ENCODE measurements at regions not wholly inside any gene's neighbourhood (a gene's known extent, or its start where the extent isn't known, plus 50 kb on each side); places are given as distances from the start of the nearest gene placed in this dataset.
"Not testable (repeated sequence)": the region's sequence is repeated elsewhere in the genome, so short reads cannot be mapped to it uniquely, and the experiment has no call there.

DNA sequence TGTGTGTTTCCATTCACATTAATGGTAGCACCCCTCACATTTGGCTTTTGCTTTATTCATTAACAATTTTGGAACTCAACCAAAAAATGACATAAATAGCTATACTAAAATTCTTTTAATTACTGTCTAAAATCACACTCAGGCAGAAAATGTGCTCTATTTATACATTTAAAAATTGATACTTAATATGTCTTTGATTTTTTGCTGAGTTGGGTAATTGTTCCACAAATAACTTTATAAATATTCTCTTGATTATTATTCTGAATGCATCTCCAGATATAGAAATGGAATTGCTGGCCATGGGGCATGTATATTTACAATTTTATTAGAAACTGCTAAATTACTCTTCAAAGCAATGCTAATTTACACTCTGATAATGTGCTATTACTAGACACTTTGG is 658.7 kb upstream of the CHRM3 start:
- no peak for DNase-seq

DNA sequence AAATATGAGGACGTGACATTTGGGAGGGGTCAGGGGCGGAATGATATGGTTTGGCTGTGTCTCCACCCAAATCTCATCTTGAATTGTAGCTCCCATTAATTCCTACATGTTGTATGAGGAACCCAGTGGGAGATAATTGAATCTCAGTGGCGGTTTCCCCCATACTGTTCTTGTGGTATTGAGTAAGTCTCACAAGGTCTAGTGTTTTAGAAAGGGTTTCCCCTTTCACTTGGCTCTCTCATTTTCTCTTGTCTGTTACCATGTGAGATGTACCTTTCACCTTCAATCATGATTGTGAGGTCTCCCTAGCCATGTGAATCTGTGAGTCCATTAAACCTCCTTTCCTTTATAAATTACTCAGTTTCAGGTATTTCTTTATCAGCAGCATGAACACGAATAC is 663.6 kb upstream of the CHRM3 start:
- DNase-seq: no peak

DNA sequence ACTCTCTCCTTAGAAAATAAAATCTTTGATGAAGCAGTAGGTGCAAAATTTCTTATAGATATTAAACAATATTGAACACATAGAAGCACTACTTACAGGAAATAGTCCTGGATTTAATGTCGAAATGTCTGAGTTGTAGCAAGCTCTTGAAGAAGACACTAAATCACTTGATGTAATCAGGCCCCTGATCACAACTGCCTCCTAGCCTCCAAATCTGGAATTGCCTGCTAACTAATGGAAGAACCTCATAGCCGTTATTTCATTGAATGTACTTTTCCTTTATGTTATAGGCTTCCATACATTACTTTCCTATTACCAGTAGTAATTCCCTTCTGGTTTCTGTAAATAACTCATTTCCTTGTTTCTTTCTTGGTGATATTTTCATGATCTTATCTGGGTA is 675.7 kb upstream of the CHRM3 start:
- no peak for DNase-seq

DNA sequence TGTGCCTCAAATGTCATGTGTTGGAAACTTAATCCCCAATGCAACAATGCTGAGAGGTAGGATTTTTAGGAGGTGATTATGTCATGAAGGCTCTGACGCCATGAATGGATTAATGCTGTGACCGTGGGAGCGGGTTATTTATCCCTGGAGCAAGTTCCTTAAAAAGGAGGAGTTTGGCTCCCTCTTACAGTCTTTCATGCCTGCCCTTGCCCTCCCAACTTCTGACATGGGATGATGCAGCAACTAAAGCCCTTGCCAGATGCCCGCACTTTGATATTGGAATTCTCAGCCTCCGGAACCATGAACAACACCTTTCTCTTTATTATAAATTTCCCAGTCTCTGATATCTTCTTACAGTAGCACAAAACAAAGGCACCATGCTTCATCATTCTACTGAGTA is 685.3 kb upstream of the CHRM3 start:
- DNase-seq: no peak

DNA sequence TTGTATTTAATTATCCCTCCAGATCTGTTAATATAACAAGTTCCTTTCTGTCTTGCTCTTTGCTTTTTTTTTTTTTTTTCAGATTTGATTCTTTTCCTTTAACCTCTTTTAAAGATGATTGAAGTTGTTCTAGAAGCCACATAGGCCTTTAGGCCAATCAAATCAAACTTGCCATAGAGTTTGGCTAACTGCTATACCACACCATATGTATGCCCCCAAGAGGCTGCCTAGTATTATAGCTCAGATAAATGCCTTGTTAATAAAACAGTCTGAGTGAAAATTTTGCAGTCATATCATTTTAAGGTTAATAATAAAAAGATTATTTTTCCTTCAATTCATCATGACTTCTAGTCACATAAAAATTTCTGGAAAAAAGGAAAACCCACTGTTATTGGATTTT is 696.0 kb upstream of the CHRM3 start:
- no peak for DNase-seq

DNA sequence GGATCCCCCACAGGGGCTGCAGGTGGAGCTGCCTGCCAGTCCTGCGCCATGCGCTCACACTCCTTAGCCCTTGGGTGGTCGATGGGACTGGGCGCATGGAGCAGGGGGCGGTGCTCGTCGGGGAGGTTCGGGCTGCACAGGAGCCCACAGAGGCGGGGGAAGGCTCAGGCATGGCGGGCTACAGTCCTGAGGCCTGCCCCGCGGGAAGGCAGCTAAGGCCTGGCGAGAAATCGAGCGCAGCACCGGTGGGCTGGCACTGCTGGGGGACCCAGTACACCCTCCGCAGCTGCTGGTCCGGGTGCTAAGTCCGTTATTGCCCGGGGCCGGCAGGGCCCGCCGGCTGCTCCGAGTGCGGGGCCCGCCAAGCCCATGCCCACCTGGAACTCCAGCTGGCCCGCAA is 701.8 kb upstream of the CHRM3 start:
- DNase-seq: not testable (repeated sequence)

DNA sequence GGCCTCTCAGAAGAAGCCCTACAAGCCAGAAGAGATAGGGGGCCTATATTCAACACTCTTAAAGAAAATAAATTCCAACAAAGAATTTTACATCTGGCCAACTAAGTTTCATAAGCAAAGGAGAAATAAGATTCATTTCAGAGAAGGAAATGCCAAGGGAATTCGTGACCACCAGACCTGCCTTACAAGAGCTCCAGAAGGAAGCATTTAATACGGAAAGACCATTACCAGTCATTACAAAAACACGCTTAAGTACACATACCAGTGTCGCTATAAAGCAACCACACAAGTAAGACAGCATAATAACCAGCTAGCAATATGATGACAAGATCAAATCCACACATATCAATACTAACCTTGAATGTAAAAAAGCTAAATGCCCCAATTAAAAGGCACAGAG is 704.9 kb upstream of the CHRM3 start:
- DNase-seq: no peak

DNA sequence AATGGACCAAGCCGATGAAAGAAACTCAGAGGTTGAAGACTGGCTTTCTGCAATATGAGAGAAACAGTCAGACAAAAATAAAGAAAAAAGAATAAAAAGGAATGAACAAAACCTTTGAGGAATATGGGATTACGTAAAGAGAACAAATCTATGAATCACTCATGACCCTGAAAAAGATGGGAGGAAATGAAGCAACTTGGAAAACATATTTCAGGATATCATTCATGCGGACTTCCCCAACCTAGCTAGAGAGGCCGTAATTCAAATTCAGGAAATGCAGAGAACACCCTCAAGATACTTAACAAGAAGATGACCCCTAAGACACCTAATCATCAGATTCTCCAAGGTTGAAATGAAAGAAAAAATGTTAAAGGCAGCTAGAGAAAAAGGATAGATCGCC is 705.3 kb upstream of the CHRM3 start:
- DNase-seq: no peak

DNA sequence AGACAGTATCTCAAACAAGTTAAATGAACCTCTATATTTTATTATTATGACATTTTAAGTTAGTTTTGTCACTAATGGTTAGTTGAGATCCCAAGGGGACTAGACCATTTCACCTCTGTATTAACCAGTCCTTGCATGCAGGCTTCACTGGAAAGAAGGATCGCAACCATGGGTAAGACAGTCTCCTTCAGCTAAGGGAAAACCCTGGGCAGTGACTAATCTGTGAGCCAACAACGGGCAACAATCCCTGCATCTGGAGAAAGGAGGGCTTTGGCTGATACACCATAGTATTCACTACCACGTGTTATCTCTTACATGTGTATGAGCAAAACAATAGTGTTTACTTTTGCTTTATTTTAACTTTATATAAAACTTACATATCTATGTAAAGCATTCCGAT is 708.8 kb upstream of the CHRM3 start:
- DNase-seq: no peak

DNA sequence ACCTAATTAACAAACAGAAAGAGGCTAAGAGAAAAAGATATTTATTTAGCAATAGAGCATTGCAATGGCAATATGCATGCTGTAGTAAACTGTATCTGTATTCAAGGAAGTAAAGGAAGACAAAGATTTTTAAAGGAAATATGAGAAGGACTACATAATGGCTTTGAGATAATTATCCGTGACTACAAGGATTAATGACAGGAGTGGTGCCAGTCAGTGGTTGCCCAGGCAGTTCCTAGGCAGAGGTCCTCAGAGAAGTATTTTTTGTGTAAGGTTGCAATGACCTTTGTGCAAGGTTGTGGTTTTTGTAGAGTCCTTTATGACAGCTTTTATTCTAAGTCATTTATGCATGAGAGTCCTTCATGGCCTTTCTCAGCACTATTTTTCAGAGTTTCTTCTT is 711.1 kb upstream of the CHRM3 start:
- DNase-seq: no peak

DNA sequence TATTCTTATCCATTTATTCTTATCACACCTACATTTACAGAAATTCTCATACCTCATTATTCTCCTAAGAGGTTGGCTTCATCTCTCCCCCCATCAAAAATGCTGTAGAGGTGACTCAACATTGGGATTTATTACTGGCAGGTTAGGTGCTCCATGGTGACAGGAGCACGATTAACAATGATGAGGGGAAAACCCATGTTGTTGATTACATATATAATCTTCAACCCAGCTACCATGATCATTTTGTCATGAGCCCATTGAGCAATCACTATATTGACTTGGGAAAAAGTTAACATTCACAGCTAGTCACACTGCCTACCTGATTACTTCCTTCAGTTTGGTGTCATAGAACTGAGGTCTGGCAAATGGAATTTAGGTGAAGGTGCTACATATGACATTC is 712.1 kb upstream of the CHRM3 start:
- no peak for DNase-seq

DNA sequence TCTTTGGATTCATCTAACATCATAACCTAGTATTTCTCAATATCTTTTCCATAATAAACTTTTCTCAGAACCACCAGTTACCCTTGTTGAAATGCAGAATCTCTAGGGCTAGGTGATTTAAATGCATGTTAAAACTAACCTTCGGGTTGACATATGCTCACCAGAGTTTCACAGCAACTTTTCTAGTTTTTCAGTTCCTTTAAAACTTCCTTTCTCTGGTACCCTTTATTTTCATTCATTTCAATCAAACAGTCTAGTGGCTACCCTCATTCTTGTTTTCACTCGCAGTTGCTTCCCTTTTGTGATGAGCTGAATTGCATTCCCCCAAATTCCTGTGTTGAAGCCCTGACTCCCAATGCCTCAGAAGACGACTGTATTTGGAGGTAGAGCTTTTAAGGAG is 712.8 kb upstream of the CHRM3 start:
- DNase-seq: no peak

DNA sequence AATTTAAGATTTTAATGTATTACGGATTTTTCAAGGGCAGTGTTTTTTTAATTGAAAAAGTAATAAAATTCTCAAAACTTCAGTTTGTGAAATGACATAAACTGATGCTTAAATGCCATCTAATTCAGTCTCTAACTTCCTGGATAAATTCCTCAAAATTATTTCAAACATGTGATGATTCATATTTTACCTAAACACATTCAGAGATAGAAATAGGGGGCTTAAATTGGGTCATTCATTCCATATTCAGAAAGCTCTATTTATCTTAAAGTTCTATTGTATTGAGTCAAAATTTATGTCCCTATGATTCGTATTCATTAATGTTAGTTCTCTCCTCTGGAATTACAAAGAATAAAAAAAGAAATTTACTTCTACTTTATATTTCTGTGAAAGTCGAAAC is 713.6 kb upstream of the CHRM3 start:
- DNase-seq: no peak

DNA sequence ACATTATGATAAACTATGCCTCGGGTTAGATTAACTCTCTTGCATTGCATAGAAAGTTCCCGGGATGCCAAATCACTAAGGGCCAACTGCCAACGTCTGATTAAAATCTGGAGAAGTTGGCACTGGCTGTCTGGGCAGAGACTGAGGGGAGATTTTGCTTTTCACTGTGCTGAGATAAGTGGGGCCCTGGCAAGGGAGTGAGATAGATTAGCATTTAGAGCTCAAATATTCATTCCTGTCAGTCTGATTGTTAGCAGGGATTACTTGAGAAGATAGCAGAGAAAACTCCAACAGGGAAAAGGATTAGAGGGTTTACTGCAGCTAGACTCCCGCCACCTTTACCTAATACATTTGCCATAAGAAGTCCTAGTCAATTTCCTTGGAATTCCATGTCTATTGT is 714.1 kb upstream of the CHRM3 start:
- DNase-seq: no peak

DNA sequence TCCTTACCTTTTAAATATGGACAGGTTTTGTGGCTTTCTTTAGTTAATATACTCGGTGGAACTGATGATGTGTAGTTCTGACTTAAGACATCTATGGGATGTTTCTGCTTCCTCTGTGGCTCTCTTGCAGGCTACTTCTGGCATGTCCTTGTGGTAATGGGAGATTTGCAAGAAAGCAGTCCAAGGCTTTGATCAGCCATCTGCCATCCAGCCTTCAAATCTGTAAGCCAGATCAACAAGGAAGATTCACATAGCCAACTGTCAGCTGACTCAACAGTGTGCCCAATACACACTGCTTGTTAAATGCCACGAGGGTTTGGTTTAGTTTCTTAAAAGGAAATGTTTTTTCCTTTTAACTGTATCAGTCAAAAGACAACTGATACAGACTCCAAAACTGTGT is 722.2 kb upstream of the CHRM3 start:
- no peak for DNase-seq

DNA sequence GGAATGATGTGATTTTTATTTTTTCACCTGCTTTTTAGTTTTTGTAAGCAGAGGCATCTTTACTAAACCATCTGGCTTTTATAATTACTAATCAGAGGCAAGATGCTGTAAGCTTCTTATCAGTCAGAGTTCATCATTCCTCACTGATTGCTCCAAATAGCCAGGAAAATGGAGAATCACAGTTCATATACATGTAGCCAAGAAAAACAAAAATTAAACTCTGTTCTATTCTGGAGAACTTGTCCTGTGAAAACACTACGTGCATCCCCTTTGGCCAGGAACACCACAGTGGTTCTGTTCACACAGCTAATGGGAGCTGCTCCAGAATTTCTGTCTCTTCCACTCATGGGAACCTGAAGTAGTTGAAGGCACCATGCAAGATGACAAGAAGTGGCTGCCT is 725.5 kb upstream of the CHRM3 start:
- DNase-seq: no peak

DNA sequence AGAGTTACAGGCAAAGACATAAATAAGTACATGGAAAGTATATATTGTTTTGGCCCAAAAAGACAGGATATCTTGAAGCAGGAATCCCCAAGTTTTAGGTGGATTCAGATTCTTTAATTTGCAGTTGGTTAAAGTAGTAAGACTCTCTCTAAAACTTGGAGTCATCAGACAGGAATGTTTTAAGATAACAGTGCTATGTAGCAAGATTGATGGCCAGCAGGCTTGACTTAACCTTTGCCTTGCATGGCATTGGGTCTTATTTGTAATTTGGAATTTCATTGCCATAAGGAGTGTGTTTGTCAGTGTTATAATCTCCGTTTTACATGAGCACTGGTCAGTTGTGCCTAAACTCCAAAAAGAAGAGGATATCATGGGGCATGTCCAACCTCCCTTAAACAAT is 727.6 kb upstream of the CHRM3 start:
- DNase-seq: no peak

DNA sequence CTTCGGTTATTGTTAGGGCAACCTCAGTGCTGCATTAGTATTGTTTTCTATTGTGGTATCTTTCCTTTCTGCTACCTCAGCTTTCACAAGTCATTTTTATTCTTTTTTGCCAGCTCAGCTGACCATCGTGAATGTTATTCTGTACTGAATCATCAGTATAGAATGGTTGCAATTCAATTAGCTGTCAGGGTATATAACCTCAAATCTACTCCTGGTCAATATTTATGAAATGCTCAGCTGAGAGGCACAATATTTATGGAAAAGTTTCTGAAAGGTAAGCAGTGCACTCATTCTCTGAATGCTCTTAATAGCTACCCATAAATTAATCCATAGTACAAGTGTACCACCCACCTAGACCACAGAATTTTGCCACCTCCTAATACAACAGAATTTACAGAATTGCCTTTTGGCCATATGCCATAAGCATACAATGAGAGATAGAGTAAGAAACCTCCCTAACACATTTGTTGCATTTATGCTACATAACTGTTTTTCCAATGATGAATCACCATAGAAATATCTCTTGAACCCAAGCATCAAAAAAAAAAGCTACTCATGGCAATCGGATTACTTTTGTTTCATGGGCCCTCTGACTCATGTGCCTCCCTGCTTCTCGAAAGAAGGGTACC is 732.6 kb upstream of the CHRM3 start:
- DNase-seq: no peak

DNA sequence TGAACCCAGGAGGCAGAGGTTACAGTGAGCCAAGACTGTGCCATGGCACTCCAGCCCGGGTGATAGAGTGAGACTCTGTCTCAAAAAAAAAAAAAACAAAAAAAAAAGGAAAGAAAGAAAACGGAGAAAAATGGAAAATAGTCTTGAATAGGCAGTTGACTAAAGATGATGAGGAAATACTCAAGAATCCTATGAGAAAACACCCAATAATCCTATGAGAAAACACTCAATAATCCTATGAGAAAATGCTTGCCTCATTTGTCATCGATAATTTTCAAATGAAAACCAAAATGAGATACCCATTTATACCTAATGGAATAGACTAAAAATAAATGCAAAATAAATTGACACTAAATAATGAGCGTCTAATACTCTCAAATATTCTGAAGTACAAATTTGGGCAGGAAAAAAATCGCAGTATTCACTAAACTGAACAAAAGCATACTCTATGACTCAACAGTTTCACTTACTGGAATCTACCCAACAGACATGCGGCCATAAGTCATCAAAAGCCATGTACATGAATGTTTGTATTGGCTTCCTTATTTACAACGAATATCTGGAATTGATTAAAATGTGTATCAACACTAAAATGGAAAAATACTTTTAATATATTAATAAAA is 733.9 kb upstream of the CHRM3 start:
- DNase-seq: no peak

DNA sequence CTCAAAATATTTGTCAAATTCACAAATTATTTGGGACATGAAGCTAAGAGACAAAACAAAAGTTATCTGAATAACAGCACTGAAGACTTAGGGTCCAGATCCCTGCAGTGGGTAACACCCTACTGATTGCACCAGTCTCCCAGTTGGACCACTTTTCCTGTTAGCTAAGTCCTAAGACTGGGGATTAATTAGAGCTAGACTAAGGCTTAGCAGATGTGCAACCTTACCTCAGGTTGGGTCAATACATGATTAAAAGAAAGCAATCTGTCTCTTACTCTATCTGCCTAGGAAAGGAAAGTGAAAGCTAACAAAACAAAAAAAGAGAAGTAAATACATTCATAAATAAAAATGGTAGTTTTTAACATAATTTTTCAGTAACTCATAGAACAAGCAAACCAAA is 737.2 kb upstream of the CHRM3 start:
- DNase-seq: no peak

DNA sequence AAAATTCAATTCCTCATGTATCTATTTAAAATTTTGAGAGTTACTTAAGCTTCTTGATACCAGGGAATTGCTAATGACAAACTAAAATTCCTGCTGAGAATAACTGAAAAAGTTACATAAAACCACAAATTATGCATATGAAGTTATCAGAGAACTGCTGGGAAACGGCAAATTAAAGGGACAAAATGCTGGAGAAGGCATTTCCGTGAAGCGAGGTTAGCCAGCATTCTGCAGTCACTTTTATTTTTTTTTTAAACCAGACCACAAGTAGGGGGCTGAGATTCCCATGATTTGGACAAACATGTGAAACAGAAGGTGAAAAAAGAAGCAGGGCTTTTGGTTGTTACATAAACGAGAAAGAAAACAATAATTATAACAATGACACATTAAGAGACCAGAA is 737.6 kb upstream of the CHRM3 start:
- no peak for DNase-seq

DNA sequence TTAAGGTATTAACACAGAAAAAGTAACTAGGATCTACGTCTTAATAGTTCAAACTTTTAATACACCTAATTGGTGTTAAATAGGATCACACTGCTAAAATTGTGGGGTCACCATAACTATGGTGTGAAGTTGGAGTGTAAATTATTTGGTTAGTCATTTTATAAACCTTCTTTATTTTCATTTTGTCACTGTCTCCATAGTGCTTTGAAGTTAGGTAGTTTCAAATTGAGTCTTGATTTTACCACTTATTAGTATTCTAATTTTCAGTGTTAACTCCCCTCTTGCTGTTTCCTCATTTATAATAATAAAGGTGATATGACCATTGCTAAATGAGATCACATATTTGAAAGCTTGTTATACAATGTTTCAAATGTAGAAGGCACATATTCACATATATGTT is 738.1 kb upstream of the CHRM3 start:
- no peak for DNase-seq

DNA sequence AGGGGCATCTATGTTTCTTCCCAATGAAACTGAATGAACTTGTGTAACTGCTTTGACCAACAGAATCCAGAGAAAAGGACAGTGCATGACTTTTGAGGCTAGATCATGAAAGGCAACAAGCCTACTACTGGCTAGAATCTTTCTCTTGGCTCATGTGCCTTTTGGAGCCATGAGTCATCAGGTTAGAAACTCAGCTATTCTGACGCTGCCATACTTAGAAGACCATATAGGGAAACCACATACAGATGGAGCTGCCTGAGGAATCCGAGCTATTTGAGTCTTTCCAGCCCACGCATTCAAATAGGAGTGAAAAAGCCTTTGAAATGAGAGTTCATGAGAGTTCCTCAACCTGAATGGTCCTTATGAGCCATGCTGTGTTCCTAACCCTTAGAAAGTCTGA is 738.5 kb upstream of the CHRM3 start:
- DNase-seq: no peak

DNA sequence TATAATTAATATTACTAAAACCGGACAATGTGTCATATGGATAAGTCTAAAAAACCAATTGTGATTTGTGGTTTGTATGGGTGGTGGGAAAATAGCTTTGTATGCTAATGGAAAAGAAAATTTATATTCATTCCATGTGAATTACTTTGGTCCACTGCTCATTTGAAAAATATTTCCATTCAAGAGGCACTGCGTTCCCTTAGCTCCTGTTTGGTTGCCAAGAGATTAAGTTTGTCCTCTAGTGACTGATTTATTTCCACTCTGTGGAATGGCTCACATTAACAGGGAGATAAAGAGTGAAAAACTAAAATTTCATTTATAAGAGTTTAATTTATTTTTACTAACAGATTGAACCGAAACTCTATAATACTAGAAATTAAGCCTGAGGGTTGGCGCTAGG is 744.1 kb upstream of the CHRM3 start:
- no peak for DNase-seq

DNA sequence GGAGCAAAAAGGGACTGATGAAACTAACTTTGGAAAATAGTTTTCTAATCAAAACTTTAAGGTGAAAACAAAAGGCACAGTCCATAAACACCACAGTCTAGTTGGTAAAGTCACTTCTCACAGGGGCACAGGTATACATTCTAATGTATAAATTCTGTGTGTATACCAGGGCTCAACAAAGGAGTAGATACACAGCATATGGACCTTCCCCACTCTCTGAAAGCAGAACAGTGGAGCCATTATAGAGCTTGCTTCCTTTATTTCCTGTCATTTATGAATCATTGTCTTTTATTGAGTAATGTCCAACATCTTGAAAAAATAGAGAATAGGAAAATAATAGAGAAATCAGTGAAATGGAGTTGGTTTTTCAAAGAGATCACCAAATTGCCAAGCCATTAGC is 746.5 kb upstream of the CHRM3 start:
- DNase-seq: no peak

DNA sequence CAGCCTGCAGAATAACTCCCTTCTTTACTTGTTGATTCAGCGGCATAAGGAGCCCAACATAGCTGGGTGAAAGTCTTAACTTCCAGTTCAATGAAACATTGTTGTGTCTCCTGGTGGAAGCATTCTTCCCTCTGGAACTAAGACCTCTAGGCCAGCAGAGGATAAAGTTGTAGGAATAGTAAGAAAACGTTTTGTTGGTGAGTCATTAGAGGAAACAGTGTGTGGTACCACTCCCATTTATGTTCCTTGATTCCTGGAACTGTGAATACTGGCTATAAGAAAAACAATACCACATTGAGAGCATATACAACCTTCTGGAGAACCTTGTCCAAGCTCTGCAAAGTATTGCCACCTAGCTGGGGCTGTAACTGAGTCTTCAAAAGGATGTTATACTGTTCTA is 737.4 kb upstream of the ZP4 start:
- no peak for DNase-seq

Data from NCI-H2171 (cell line).